ENCODE measurements at regions not wholly inside any gene's neighbourhood (a gene's known extent, or its start where the extent isn't known, plus 50 kb on each side); places are given as distances from the start of the nearest gene placed in this dataset.

- TF ChIP-seq, protein P1, sequence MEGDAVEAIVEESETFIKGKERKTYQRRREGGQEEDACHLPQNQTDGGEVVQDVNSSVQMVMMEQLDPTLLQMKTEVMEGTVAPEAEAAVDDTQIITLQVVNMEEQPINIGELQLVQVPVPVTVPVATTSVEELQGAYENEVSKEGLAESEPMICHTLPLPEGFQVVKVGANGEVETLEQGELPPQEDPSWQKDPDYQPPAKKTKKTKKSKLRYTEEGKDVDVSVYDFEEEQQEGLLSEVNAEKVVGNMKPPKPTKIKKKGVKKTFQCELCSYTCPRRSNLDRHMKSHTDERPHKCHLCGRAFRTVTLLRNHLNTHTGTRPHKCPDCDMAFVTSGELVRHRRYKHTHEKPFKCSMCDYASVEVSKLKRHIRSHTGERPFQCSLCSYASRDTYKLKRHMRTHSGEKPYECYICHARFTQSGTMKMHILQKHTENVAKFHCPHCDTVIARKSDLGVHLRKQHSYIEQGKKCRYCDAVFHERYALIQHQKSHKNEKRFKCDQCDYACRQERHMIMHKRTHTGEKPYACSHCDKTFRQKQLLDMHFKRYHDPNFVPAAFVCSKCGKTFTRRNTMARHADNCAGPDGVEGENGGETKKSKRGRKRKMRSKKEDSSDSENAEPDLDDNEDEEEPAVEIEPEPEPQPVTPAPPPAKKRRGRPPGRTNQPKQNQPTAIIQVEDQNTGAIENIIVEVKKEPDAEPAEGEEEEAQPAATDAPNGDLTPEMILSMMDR (conservative IDR thresholded peaks at IDR 0.05; ENCODE audit: low read length): no peak
- no peak for TF ChIP-seq EZH2phosphoT487 (IDR thresholded peaks at IDR 0.05; ENCODE audit: borderline replicate concordance)
Measured at GRCh38 chr20:62553838-62554161, 78.0 kb upstream of the GATA5 start.
